AG20443 (cell line): ENCODE measurements at regions not wholly inside any gene's neighbourhood (a gene's known extent, or its start where the extent isn't known, plus 50 kb on each side); places are given as distances from the start of the nearest gene placed in this dataset.

ENCODE experiments used
- DNase-seq: peaks from one replicate; pipeline ENCODE4 v3.0.0; 2012; ENCODE audit warnings: low spot score, mixed read lengths

GRCh38 chr19:34305221-34306083 is 51.1 kb downstream of the GARRE1 start:
- DNase-seq, result no peak

DNA sequence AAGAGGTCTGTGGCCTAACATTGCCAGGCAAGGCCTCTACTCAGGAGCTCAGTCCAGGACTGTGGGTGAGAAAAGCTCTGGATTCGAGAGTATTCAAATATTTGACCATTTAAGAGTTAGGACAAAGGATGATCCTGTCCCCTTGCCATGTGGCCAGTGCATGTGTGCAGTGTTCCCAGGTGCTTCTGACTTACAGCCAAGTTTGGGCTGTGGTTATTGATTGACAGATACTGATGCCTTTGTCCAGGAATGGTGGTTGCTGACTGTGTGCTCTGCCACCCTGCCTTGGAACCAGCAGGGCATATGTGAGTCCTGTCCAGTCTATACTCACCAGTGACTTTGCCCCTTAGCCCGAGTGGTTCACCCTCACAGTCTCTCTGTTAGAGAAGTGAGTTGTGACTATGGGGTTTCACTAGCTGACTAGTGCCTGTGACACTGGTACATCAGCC is 51.9 kb downstream of the GARRE1 start:
- DNase-seq, result peak; percentile 8

DNA sequence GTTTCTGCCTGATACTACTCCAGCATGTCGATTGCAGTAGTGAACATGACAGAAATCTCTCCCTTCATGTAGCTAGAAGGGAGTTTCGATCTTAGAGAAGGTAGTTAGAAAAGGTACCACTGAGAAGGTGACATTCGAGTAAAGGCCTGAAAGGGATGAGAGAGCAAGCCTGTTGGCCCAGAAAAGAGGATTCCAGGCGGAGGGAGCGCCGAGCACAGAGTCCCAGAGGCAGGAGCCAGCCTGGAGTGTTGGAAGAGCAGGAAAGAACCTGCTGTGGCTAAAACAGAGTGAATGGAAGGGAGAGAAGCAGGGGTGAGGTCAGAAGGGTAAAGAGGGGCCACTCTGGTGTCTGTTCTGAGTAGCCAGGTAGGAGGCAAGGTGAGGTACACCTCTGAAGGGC is 52.5 kb downstream of the GARRE1 start:
- no peak for DNase-seq

DNA sequence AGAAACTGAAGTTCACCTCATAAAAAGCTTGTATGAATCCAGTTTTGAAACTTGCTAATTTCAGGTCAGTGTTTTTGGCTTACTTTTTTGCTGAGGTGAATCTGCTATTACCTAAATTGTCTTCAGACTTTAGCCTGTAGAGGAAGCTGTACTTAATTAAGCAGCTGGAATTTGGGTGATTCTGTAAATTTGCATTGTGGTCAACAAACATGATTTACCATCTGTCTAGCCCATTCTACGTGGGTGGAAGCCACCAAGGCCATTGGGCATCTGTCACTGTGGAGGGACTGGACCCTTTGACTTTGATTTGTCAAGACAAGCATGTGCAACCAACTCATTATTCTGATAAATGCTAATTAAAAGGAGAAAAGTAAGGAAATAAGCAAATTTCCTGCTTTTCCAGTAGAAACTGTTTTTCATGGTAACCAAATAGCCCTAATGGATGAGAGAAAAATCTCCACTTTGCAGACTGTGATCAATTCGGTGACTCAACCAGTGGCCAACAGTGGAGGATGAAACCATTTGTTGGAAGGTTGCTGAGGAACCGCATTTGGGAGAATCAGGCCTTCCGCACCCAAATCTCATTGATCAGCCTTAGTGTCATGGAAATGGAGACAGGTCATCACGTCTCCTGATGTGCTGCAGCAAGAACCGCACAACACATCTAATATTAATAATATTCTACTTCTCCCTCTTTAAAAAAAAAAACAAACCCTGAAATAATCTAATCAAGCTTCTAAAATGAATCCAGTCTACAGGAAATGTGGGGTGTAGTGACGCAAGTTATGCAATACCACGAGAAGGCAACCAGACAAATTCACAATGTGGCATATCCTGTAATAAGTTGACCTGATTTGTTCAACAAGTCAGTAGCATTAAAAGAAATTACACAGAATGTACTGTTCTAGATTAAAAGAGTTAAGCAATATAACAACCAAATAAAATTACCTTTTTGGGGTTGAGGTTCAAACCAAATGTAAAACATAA is 54.3 kb downstream of the GARRE1 start:
- peak; percentile 28 for DNase-seq

- no peak for DNase-seq
These were observed 55.2 kb downstream of the GARRE1 start for GRCh38 chr19:34309368-34310138.

DNA sequence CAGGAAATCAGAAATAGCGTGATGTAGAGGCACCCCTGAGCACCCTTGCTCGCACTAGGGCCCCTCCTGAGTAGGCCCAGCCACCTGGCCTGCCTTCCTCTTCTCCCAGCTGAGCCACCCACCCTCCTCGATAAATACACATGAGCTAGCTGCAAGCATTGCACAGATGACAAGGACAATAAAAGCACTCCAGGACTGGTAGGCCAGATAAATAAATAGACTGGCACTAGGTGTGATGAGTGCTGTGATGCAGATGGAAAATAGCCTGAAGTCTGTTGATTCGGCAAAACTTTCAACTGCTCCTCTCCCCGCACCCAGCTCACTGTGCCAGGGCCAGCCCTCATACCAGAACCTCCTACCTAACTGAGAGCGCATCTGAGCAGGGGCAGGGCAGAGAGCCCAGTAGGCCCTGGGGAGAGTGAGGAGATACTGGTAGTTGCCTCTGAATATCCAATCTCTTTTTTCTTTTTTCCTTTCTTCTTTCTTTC is 54.5 kb upstream of the GPI start:
- DNase-seq, result no peak

DNA sequence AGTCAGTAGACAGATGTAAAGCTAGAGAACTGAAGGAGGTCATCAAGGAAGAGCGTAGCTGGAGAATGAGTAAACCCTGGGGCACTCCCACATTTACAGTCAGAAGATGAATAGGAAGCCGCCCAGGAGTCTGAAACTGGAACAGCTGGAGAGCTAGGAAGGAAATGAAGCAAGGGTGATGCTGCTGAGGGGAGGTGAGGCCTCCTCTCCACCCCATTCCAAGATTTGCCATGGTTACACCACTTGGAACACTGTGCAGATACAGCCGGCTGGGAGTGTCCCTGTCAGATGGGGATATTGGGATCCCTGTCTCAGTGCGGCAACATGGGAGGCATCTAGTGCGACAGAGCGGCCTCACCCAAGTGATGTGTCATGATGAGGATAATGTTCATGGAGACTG is 51.8 kb upstream of the GPI start:
- DNase-seq, result peak; percentile 68

DNA sequence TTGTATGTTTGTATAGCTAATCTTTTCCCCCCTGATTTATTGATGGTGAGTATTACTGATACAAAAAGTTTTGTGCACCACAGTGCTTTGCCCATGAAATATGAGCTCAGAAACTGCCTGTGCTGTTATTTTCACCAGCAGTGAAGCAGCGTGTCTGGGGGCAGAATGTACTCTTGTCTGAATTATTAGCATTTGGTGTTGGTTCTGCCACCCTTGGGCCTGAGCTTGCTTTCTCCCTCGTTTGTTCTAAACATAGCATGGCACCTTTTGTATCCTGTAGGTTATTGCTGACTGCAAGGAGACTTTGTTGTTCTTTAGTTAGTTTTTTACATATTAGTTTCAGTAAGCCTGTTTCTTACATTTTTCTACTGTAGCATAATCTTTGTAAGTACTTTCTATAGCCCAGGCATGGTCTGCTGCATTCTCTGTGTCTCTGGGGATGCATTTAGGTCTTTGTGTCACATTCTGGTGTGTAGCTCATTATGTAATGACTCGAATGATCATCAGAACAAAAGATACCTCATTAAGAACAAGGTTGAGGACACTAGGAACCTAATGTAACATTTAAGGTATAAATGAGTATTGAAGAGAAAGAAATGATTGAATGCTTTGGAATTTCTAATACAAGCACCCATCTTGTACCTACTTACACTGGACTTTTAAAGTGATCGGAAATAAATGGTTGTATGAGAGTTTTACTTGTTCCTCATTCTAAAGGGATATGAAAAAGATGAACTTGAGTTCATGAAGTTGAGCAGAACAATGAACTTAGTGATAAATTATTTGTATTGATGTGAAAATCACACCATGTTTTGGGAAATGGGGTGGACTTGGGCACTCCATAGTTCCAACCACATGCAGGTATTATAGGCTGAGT is 50.3 kb upstream of the GPI start:
- no peak for DNase-seq
